Stimulated activated CD8-positive, alpha-beta memory T cell treated with anti-CD3 and anti-CD28 coated beads, Interleukin-7, amount 100 ng/mL, for 4 hours (primary cell): ENCODE measurements at regions not wholly inside any gene's neighbourhood (a gene's known extent, or its start where the extent isn't known, plus 50 kb on each side); places are given as distances from the start of the nearest gene placed in this dataset.
"Not testable (repeated sequence)": the region's sequence is repeated elsewhere in the genome, so short reads cannot be mapped to it uniquely, and the experiment has no call there.

Source experiments
- DNase-seq, 2 donors: peaks; one replicate each; pipeline ENCODE4 v3.0.0-alpha.2; 2020; ENCODE audit warnings: low read depth in 2 of 2

- no peak for DNase-seq
These were observed 56.9 kb upstream of the ATP5PO start for GRCh38 chr21:33972539-33972938.

- DNase-seq = no peak
These were observed 55.9 kb upstream of the ATP5PO start for GRCh38 chr21:33971492-33972013.

- no peak for DNase-seq
These were observed 54.0 kb upstream of the ATP5PO start for GRCh38 chr21:33969581-33969980.

GRCh38 chr21:33968995-33969348, 53.4 kb upstream of the ATP5PO start:
- DNase-seq = no peak

- DNase-seq = no peak
These were observed 52.7 kb upstream of the ATP5PO start for GRCh38 chr21:33968080-33968994.

- DNase-seq = no peak
These were observed 51.5 kb upstream of the ATP5PO start for GRCh38 chr21:33967086-33967571.

GRCh38 chr21:33966324-33966949, 50.8 kb upstream of the ATP5PO start:
- DNase-seq = no peak

- not testable (repeated sequence) for DNase-seq
These were observed 50.1 kb upstream of the ATP5PO start for GRCh38 chr21:33965662-33966061.
